ENCODE measurements at regions not wholly inside any gene's neighbourhood (a gene's known extent, or its start where the extent isn't known, plus 50 kb on each side); places are given as distances from the start of the nearest gene placed in this dataset.
"Not testable (repeated sequence)": the region's sequence is repeated elsewhere in the genome, so short reads cannot be mapped to it uniquely, and the experiment has no call there.

DNA sequence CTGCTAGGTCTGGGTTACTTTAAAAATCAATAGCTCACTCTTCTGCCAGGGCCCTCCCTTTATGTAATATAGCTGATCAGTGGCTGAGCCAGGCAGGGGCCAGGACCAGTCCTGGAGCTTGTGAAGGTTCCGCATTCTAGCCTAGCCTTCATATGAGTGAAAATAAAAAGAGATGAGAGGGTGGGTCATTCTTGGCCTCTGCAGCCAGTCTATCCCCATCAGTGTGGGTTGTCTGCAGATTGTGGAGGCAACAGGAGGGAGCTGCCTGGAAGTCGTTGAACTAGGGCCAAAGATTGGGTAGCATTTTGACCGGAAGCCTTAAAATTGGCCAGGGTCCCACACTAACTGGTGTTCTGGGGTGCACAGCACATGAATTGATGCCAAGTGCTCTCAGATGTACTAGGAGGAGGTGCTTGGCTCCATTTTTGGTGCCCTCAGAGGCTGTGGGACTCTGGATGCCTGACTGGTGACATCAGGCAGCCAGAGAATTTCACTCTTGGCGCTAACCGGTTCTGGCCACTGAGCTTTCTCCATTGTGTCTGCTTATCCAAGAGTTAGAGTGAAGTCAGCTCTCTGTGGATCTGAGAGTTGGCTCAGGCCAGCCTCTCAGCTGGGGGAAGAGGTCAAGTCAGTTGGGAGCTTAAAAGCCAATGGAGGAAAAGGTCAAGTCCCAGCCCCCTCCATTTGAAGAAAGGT lies 66.5 kb upstream of the IKBKE start:
- DNase-seq (ENCODE audit: low read depth in 4 of 4, low spot score in 2 of 4): not testable (repeated sequence)

DNA sequence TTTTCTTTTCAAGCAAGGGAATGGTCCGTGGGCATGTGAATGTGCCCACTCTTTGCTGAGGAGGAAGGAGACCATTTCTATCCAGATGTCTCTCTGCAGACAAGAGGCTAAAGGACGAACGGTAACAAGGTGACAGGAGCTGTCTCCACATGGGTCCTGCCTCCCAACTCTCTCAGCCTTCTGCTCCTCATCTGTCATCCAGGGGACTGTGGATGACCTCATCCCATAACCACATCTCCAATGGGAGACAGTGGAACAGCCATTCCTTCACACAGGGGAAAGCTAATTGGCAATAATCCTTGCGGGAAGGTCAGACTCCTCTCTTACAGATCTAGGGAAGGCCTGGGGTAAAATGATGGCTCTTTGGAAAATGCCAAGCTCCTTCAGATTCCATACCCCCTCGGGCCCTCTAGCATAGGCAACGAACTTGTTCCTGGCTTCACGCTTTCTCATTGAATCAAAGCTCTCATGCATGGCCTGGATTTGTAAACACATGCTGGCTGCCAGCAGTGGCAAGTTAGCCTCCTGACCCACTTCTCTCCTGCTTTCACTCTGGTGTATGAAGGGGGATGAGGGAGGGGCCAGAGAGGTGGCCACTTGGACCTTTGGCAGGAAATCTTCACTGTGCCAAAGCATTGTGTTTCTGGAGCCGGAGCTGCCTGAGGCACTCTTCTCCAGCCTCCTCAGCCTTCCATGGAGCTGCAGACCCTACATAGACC lies 65.8 kb upstream of the IKBKE start:
- DNase-seq (ENCODE audit: low read depth in 4 of 4, low spot score in 2 of 4): not testable (repeated sequence)

DNA sequence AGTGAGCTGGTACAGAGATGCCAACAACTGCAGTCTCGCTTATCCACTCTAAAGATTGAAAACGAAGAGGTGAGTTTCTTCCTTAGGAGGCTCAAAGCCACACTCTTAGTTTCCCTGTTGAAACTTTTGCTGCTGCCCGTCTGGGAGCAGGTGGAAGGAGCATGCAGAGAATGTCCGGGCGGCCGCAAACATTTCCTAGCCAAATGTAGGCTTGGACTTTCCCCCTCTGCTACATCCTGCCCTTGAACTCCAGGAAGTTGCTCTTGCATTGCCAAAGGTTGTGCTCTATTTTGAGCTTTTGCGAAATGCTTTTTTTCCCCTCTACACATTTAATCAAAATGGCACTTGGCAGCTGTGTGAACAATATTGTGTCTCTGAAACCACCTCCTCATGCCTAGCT lies 65.0 kb upstream of the IKBKE start:
- not testable (repeated sequence) for DNase-seq (ENCODE audit: low read depth in 4 of 4, low spot score in 2 of 4)

DNA sequence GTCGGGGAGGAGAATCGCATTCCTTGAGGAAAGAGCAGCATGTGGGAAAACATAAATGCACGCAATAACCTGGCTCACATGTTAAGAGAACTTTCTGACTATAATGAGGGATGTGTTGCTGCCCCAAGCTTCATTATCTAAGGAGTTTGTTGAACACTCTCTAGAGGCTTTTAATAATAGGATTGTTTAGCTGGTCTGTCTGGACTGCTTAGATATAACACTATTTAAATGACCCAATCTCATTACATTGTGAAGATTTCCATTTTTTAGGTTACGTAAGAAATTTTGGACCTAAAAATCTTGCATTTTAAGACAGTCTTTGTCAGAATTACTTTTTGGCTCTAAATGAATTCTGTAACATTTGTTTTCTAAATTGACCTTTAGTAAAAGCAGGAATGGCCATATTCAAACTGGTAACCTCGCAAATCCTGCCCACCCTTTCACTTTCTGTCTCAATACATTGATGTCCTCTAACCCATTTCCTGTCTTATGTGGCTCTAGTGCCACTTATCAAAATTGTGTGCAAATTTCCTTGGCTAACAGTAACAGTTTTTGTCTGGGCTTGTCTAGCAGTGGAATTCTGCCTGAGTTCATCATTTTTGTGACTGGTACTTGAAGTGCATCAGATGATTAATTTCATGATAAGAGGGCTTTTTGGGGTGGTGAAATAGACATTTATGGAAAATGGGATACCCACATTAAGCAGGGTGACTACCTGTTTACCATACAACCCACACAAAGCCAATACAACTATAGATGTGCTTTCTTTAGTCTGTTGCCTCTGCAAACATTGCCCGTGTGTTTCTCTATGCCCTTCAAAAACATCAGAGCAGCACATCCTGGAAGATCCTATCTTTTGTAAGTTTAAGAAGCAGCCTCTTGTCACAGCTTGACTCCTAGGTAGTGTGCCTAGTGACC lies 61.6 kb upstream of the IKBKE start:
- not testable (repeated sequence) for DNase-seq (ENCODE audit: low read depth in 4 of 4, low spot score in 2 of 4)

DNA sequence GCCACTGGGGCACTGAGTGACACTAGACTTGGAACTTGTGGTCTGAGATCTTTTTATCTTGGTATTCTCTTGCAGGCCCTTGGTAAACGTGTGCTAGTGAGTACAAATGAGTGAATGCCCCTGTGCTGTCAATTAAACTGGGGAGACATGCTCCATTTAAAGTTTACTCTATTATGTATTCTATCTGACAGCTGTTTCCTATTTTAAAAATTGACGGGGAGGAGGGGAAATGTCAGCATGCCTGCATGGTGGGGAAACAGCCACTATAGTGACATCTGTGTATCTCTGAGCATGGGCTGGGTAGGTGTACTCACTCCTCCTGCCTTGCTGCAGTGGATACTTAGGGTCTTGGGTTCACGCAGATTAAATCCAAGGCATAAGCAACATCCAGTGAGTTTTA lies 59.0 kb upstream of the IKBKE start:
- DNase-seq (ENCODE audit: low read depth in 4 of 4, low spot score in 2 of 4): no peak

DNA sequence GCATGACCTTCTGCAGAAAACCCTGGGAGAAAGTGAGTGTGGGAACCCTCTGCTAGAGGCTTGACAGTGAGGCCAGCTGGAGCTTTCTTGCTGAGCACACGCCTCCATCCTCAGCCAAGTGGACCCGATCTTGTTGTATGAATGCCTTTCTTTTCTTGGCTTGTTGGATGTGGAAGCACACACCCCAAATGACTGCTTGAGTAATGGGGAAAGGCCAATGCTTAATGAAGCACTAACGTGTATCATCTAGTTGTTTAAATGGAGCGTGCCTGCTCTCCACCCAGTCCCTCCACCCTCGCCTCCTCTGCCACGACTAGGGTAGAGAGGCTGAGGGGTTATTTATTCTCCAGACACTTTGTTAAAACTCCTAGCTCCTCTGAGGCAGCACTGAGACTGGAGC lies 54.3 kb upstream of the IKBKE start:
- DNase-seq (ENCODE audit: low read depth in 4 of 4, low spot score in 2 of 4): no peak

DNA sequence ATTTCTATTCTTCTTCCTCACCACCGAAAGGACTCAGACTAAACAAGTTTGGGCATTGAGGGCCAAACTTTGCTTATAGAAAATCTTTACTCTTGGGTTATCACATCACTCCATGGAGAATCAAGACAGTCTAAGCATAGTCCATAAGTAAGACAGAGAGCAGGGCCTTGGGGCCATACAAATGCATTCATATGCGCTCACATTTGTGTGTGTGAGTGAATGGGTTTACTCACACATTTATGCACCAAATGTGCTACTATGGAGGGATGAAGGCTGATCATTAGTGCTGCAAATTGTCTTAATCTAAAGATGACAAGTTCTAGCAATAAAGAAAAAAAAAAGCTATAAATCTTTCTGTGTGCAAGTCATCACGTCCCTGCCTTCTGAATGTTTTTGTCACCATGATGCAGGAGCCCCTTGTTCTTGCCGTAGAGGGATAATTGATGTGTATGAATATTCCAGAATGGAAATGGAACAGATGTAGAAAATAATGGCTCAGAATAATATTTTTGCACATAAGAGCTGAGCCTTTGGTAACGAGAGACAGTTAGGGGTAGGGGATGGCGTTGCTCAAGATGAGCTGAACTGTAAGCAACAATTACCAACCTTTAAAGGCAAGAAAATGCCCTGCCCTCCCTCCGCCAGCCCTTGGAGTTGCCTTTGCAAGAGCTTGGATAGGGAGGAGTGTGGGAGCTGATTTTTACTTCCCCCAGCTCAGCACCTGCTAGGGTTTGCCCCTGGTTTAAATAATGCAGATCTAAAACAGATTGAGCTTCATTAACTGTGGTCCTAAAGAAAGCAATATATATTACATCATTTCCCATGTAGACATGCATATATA lies 52.3 kb upstream of the IKBKE start:
- DNase-seq (ENCODE audit: low read depth in 4 of 4, low spot score in 2 of 4): no peak

DNA sequence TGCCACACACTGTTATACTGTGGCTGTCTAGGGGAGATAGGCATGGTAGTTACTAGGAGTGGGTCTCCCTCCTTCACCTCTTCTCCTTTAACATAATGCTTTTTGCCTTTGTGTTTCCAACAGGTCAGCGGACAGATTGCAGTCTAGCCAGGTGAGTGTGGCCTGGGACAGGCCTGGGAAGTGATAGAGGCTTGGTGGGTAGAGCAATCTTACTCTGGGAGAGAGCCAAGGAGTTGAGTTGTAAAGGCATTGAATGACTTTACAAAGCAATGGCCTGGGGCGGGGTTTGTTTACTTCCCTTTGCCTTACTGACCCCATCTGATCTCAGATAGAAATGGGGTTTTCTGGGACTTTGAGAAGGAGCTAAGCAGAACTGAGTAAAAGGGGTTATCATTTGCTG lies 51.0 kb upstream of the IKBKE start:
- no peak for DNase-seq (ENCODE audit: low read depth in 4 of 4, low spot score in 2 of 4)

DNA sequence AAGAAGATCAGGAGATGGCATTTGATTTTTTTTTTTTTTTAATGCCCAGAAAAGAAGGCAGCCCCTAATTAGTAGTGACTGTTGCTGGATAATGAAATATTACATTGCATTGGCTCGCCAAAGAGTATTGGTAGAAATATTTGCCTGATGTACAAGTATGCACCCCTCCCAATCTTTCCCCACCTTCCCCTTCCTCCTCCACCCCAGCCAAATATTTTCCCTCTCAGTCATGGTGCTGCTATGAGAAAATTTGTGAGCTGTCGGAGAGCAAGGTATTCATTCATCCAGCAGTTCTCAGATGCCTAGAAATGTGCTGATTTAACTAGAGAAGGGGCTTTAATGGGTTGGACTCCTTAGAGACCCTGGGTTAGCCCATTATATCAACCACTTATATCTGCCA lies 50.5 kb upstream of the IKBKE start:
- no peak for DNase-seq (ENCODE audit: low read depth in 4 of 4, low spot score in 2 of 4)

DNA sequence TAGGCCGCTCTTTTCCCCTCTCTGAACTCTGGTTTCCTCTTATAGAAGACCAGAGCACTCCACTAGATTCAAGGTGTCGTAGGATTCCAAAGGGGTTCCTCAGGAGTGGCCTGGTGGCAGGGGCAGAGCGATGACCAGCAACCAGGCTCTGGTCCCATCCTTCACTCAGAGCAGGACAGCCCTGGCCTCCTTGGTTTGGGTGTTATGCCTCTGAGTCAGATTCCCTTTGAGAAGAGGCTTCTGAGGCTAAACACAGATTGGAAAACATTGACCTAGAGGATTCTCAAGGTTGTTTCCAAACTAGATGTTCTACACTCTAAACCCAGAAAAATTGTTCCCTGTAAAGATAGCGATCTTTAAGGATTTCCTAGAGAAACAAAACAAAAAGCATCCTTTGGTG lies 49.8 kb upstream of the IKBKE start:
- DNase-seq (ENCODE audit: low read depth in 4 of 4, low spot score in 2 of 4): no peak
